KMS-11 (cell line): ENCODE measurements at regions not wholly inside any gene's neighbourhood (a gene's known extent, or its start where the extent isn't known, plus 50 kb on each side); places are given as distances from the start of the nearest gene placed in this dataset.
"Not testable (repeated sequence)": the region's sequence is repeated elsewhere in the genome, so short reads cannot be mapped to it uniquely, and the experiment has no call there.

ENCODE experiments used
- H2AFZ ChIP-seq: fragments of 200-600 bp; sonication (generic); 2 replicates; pipeline ENCODE4 v1.6.1; 2016; ENCODE audit warnings: antibody characterized with exemption, mixed run types, low read depth
- H3K27ac ChIP-seq: fragments of 200-600 bp; sonication (generic); 2 replicates; pipeline ENCODE4 v1.6.1; 2016; ENCODE audit warnings: mild to moderate bottlenecking, mixed run types
- H3K27me3 ChIP-seq: fragments of 200-600 bp; sonication (generic); 2 replicates; pipeline ENCODE4 v1.6.1; 2017; ENCODE audit warnings: mild to moderate bottlenecking, low read depth, mixed run types, moderate library complexity; ENCODE audit not compliant: insufficient read depth
- H3K36me3 ChIP-seq: fragments of 200-600 bp; sonication (generic); 2 replicates; pipeline ENCODE4 v1.6.1; 2017; ENCODE audit warnings: mild to moderate bottlenecking, mixed run types; ENCODE audit not compliant: insufficient read depth
- H3K4me1 ChIP-seq: fragments of 200-600 bp; sonication (generic); 2 replicates; pipeline ENCODE4 v1.6.1; 2016; ENCODE audit warnings: mild to moderate bottlenecking, low read depth, mixed run types; ENCODE audit not compliant: poor library complexity, severe bottlenecking
- H3K4me2 ChIP-seq: fragments of 200-600 bp; sonication (generic); 2 replicates; pipeline ENCODE4 v1.7.0; 2016; ENCODE audit warnings: mild to moderate bottlenecking, mixed run types
- H3K4me3 ChIP-seq: fragments of 200-600 bp; sonication (generic); IDR thresholded peaks from 2 replicates; pipeline ENCODE4 v1.6.1; 2017; ENCODE audit warnings: low read depth, low read length, mixed read lengths; ENCODE audit not compliant: insufficient read depth
- H3K79me2 ChIP-seq: fragments of 200-600 bp; sonication (generic); 2 replicates; pipeline ENCODE4 v1.6.1; 2016; ENCODE audit warnings: low read depth, mixed run types; ENCODE audit not compliant: insufficient read depth
- H3K9ac ChIP-seq: fragments of 200-600 bp; sonication (generic); 2 replicates; pipeline ENCODE4 v1.6.1; 2016; ENCODE audit warnings: mild to moderate bottlenecking, mixed run types
- H4K20me1 ChIP-seq: fragments of 200-600 bp; sonication (generic); 2 replicates; pipeline ENCODE4 v1.6.1; 2016; ENCODE audit warnings: mild to moderate bottlenecking, mixed run types; ENCODE audit not compliant: insufficient read depth
- TF ChIP-seq, protein P1 (sequence below): fragments of 200-600 bp; sonication (generic); conservative IDR thresholded peaks from 2 replicates; pipeline ENCODE4 v1.6.1; 2017; ENCODE audit warnings: low read depth, mild to moderate bottlenecking, antibody characterized with exemption, low read length, moderate library complexity, mixed read lengths

DNA sequence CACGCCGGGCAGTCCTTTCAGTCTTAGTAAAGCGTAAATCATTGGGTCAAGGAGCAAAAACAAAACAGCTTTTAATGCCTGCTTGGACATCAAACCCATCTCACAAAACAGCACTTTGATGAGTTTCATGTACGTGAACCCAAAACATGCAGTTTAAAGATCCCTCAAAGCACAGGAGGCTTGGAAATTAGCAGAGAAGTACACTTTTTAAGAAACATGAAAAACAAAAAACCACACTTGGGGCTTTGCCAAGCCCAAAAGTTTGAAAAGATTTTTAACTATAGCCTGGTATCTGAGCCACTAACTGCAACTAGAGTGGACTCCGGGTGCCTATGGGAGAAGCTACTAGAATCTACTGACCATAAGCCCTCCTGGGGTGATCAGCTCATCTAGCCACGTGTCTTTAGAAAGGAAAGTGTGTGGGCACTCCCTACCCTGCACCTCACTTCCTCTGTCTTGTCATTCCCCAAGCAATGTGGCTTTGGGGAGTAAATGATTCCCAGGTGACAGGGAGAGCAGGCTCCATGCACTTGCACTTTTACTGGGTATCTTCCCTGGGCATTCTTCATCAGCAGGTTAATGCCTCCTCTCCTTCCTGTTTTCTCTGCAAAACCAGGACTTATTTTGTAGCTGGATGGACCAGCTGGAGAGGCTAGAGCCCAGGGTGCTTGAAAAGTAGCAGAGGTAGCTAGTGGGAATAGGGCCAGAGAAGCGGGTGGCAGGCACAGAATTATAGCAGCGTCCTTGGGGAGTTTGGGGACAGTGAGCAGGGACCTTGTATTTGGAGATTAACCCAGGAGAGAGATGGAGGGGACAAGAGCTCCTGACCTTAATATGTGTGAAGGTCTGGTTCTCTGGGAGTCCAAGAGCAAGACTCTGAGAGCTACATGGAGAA is 339.3 kb downstream of the BCL11B start:
- TF ChIP-seq, protein P1, sequence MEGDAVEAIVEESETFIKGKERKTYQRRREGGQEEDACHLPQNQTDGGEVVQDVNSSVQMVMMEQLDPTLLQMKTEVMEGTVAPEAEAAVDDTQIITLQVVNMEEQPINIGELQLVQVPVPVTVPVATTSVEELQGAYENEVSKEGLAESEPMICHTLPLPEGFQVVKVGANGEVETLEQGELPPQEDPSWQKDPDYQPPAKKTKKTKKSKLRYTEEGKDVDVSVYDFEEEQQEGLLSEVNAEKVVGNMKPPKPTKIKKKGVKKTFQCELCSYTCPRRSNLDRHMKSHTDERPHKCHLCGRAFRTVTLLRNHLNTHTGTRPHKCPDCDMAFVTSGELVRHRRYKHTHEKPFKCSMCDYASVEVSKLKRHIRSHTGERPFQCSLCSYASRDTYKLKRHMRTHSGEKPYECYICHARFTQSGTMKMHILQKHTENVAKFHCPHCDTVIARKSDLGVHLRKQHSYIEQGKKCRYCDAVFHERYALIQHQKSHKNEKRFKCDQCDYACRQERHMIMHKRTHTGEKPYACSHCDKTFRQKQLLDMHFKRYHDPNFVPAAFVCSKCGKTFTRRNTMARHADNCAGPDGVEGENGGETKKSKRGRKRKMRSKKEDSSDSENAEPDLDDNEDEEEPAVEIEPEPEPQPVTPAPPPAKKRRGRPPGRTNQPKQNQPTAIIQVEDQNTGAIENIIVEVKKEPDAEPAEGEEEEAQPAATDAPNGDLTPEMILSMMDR = no peak
- no peaks in the 10 kb centered on the region for H3K4me1 ChIP-seq
- no peak overlapping the region for H3K4me3 ChIP-seq
- H2AFZ ChIP-seq = no peak overlapping the region
- no peaks in the 10 kb centered on the region for H3K79me2 ChIP-seq
- no peak overlapping the region for H3K27ac ChIP-seq
- no peaks in the 10 kb centered on the region for H4K20me1 ChIP-seq
- no peak overlapping the region for H3K4me2 ChIP-seq
- H3K27me3 ChIP-seq = no peaks in the 10 kb centered on the region
- H3K36me3 ChIP-seq = no peaks in the 10 kb centered on the region
- no peak overlapping the region for H3K9ac ChIP-seq

DNA sequence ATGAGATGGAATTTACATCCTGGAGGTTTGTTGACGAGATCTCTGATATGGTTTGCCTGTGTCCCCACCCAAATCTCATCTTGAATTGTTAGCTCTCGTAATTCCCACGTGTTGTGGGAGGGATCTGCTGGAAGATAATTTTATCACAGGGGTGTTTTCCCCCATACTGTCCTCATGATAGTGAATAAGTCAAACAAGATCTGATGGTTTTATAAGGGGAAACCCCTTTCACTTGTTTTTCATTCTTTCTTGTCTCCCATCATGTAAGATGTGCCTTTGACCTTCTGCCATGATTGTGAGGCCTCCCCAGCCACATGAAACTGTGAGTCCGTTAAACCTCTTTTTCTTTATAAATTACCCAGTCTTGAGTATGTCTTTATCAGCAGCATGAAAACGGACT is 337.4 kb downstream of the BCL11B start:
- not testable (repeated sequence) for H3K36me3 ChIP-seq

DNA sequence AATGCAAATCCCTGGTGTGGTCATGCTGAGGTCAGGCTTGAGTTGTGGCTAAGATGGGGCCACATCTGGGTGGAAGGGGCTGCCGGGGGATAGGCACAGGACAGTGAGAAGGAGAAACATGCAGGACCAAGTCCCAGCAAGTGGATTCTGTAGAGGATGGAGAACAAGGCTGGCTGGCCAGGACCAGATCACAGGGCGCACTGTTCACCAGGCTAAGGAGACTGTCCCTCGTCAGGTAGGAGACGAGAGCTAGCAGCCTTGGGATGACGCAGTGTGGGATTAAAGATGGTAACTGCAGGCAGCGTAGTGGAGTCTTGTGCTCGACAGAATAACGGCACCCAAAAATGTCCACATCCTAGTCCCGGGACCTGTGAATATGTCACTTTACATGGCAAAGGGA is 336.1 kb downstream of the BCL11B start:
- Histone ChIP-seq H3K79me2 (no peaks in the 10 kb centered on the region), H3K27ac (no peak overlapping the region), H4K20me1 (no peaks in the 10 kb centered on the region), H3K4me1 (no peaks in the 10 kb centered on the region), H3K27me3 (no peaks in the 10 kb centered on the region), H3K4me3 (no peak overlapping the region), H2AFZ (no peak overlapping the region), H3K9ac (no peak overlapping the region), H3K4me2 (no peak overlapping the region), H3K36me3 (no peaks in the 10 kb centered on the region)
- TF ChIP-seq, protein P1 = no peak

More for the DNA sequence above, 337.4 kb downstream of the BCL11B start:
- H3K4me2 ChIP-seq, H3K27me3 ChIP-seq, H3K27ac ChIP-seq, H4K20me1 ChIP-seq, H3K4me3 ChIP-seq, H3K79me2 ChIP-seq, H2AFZ ChIP-seq, H3K4me1 ChIP-seq, H3K9ac ChIP-seq: not testable (repeated sequence)

DNA sequence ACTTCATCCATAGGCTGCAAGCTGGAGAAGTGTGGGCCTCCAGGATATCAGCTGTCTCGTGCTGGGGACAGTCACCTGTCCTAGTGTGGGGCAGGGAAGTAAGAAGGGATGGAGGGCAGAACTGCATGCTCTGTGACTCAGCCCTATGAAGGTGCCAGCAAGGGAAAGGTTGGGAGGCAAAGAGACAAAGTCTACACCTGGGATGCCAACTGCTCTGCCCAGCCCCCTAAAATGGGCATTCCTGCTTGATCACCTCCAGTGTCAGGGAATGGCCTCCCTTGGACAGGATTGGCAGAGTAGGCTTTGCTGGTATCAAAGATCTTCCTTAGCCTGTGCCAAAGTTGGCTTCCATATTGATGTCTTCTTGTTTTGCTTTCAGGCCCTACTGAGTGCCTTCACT is 335.0 kb downstream of the BCL11B start:
- no peak overlapping the region for H3K4me2 ChIP-seq
- no peak overlapping the region for H3K4me3 ChIP-seq
- TF ChIP-seq, protein P1 = no peak

More for the DNA sequence above, 335.0 kb downstream of the BCL11B start:
- H4K20me1 ChIP-seq = no peaks in the 10 kb centered on the region
- no peak overlapping the region for H2AFZ ChIP-seq
- H3K4me1 ChIP-seq = no peaks in the 10 kb centered on the region
- no peak overlapping the region for H3K9ac ChIP-seq
- H3K79me2 ChIP-seq = no peaks in the 10 kb centered on the region
- no peaks in the 10 kb centered on the region for H3K36me3 ChIP-seq
- H3K27ac ChIP-seq = no peak overlapping the region
- H3K27me3 ChIP-seq = no peaks in the 10 kb centered on the region
